ENCODE measurements at regions not wholly inside any gene's neighbourhood (a gene's known extent, or its start where the extent isn't known, plus 50 kb on each side); places are given as distances from the start of the nearest gene placed in this dataset.

DNA sequence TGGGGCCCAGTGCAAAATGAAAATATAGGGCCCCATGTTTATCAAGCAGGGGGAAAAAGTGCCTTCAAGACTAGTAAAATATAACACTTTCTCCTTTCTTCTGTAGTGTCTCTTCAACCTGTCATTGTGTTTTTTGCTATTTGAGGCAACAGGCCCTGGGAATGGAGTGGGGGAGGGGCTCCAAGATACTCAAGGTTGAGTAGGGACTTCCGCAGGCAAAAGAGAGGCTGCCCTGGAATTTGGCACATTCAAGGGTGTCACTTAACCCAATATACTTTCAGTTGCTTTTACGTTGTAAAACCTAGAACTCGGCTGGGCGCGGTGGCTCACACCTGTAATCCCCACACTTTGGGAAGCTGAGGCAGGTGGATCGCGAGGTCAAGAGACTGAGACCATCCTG, 154.9 kb downstream of the ALDH8A1 start:
- TF ChIP-seq, protein P1, sequence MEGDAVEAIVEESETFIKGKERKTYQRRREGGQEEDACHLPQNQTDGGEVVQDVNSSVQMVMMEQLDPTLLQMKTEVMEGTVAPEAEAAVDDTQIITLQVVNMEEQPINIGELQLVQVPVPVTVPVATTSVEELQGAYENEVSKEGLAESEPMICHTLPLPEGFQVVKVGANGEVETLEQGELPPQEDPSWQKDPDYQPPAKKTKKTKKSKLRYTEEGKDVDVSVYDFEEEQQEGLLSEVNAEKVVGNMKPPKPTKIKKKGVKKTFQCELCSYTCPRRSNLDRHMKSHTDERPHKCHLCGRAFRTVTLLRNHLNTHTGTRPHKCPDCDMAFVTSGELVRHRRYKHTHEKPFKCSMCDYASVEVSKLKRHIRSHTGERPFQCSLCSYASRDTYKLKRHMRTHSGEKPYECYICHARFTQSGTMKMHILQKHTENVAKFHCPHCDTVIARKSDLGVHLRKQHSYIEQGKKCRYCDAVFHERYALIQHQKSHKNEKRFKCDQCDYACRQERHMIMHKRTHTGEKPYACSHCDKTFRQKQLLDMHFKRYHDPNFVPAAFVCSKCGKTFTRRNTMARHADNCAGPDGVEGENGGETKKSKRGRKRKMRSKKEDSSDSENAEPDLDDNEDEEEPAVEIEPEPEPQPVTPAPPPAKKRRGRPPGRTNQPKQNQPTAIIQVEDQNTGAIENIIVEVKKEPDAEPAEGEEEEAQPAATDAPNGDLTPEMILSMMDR (IDR thresholded peaks at IDR 0.05) = no peak
- no peak for TF ChIP-seq POLR2A (IDR thresholded peaks at IDR 0.05)
- TF ChIP-seq EP300 (IDR thresholded peaks at IDR 0.05) = no peak
